GM06990 (cell line): ENCODE measurements at regions not wholly inside any gene's neighbourhood (a gene's known extent, or its start where the extent isn't known, plus 50 kb on each side); places are given as distances from the start of the nearest gene placed in this dataset.

Source experiments
- DNase-seq: peaks from one replicate; pipeline ENCODE4 v3.0.0-alpha.2; 2011; ENCODE audit not compliant: insufficient read length; ENCODE audit errors: extremely low read depth
- H3K27me3 ChIP-seq: replicated peaks from 2 replicates; pipeline ENCODE4 v1.6.0; 2011; ENCODE audit warnings: low read length; ENCODE audit not compliant: control insufficient read depth, insufficient read depth
- H3K36me3 ChIP-seq: 2 replicates; pipeline ENCODE4 v1.5.1; 2011; ENCODE audit warnings: low read length; ENCODE audit not compliant: control insufficient read depth, insufficient read depth
- H3K4me3 ChIP-seq: replicated peaks from 2 replicates; pipeline ENCODE4 v1.5.1; 2011; ENCODE audit warnings: low read depth, mild to moderate bottlenecking, control low read depth, low read length
- CTCF ChIP-seq: IDR thresholded peaks from 2 replicates; pipeline ENCODE4 v1.5.1; 2011; ENCODE audit warnings: low read length, control low read depth, mild to moderate bottlenecking, inconsistent platforms; ENCODE audit not compliant: insufficient read depth, poor library complexity, severe bottlenecking

- no peaks in the 10 kb centered on the region; the same call in 1 of the 2 replicates for H3K27me3 ChIP-seq
- no peak overlapping the region for H3K4me3 ChIP-seq
- TF ChIP-seq CTCF: no peak
- H3K36me3 ChIP-seq: no peaks in the 10 kb centered on the region
- no peak for DNase-seq
Measured at GRCh38 chr5:67273689-67274356, 77.2 kb upstream of the CD180 start.

GRCh38 chr5:67272453-67273130 is 76.0 kb upstream of the CD180 start:
- no peaks in the 10 kb centered on the region; the same call in 1 of the 2 replicates for H3K27me3 ChIP-seq
- no peak for DNase-seq
- no peak for TF ChIP-seq CTCF
- H3K4me3 ChIP-seq: no peak overlapping the region
- no peaks in the 10 kb centered on the region for H3K36me3 ChIP-seq

DNA sequence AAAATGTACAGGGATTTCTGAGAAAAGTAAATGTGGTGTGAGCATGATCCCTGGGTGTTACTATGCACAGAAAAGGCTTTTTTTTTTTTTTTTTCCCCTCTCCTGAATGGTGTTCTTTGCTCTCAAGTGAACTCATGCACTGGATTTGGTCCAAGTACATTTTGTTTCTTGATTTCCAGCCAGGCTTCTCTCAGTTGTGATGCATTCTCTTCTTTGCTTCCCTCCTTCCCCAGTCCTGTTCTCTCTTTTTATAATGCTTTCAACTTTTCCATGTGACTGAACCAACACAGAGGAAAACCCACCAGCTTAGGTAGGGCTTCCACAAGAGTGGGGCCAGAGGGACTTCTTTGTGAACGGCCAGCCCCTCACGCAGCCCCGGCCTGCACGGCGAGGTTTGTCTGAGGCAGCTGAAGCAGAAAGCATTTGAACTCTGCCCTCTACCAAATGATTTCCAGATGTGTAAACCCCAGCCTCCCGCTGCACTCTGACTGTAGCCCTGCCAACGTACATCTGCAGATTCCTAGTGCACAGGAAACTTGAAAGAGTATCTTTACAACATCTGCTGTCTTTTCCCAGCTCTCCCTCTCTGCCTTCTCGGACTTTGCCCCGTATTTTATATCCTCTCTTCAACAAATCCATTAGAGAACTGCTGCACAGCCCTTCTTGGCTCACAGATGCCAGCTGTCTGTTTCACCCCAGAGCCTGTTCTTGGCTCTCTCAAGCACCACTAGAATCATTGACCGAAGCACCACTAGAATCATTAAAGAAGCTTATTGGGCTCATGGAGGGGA is 71.8 kb upstream of the CD180 start:
- no peak for TF ChIP-seq CTCF
- no peak overlapping the region for H3K4me3 ChIP-seq
- DNase-seq: no peak
- H3K27me3 ChIP-seq: no peaks in the 10 kb centered on the region; the same call in 1 of the 2 replicates
- H3K36me3 ChIP-seq: no peaks in the 10 kb centered on the region

GRCh38 chr5:67267512-67268216 is 71.1 kb upstream of the CD180 start:
- no peak for DNase-seq
- Histone ChIP-seq H3K27me3 (no peaks in the 10 kb centered on the region; the same call in 1 of the 2 replicates), H3K4me3 (no peak overlapping the region), H3K36me3 (no peaks in the 10 kb centered on the region)
- no peak for TF ChIP-seq CTCF

DNA sequence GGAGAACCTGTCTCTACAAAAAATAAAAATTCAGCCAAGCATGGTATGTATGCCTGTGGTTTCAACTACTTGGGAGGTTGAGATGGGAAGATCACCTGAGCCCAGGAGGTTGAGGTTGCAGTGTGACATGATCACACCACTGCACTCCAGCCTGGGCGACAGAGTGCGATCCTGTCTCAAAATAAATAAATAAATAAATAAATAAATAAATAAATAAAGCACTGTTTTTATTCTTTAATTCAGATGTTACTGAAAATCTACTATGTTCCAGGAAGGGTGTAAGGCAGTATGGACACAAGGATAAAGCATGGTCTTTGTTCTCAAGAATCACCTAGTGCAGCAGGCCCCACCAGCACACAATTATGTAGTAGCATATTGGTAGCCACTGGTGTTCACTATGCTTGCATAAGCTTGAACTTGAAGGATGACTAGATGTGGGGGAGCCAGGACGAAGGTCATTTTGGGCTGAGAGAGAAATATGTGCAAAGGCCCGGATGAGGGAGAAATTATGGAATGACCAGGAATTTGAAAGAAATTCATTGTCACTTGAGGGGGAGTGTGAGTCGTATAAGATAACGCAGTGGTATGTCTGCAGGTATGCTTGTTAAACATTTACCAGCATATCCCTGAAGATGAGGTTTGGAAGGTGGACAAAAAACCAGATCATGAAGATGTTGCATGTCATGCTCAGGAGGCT is 70.2 kb upstream of the CD180 start:
- TF ChIP-seq CTCF: no peak
- H3K36me3 ChIP-seq: no peaks in the 10 kb centered on the region
- no peak for DNase-seq
- H3K27me3 ChIP-seq: no peaks in the 10 kb centered on the region; the same call in 1 of the 2 replicates
- no peak overlapping the region for H3K4me3 ChIP-seq
